ENCODE measurements at regions not wholly inside any gene's neighbourhood (a gene's known extent, or its start where the extent isn't known, plus 50 kb on each side); places are given as distances from the start of the nearest gene placed in this dataset.
A peak's percentile ranks its signal among the peaks of the same experiment; 100 is the strongest.

DNA sequence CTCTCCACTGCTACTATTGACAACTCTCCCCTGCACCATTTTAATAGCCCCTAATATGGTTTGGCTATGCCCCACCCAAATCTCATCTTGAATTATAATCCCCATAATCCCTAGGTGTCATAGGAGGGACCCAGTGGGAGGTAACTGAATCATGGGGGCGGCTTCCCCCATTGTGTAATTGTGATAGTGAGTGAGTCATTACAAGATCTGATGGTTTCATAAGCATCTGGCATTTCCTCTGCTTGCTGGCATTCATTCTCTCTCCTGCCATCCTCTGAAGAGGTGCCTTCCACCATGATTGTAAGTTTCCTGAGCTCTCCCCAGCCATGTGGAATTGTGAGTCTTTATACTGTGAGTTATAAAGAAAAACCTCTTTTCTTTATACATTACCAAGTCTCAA is 74.1 kb upstream of the TCF21 start:
- Histone ChIP-seq H3K27me3 (replicated peaks; ENCODE audit: insufficient read depth, low read depth, low read length, poor library complexity) (no peaks in the 10 kb centered on the region), H3K4me1 (ENCODE audit: insufficient read depth, low read length, poor library complexity, severe bottlenecking) (no peaks in the 10 kb centered on the region), H3K36me3 (ENCODE audit: insufficient read depth, low read length, poor library complexity, severe bottlenecking) (no peaks in the 10 kb centered on the region), H3K4me3 (ENCODE audit: low read depth, low read length, poor library complexity, severe bottlenecking) (no peak overlapping the region), H3K9me3 (ENCODE audit: low read depth, low read length, poor library complexity, severe bottlenecking) (no peaks in the 10 kb centered on the region), H3K27ac (ENCODE audit: low read depth, low read length, poor library complexity, severe bottlenecking) (peak overlapping the region; percentile 25)
- CTCF ChIA-PET, result no interaction called here
- no peak for TF ChIP-seq EZH2 (IDR thresholded peaks at IDR 0.05; ENCODE audit: borderline replicate concordance, low read depth, low read length, poor library complexity, severe bottlenecking)
- TF ChIP-seq, protein P1, sequence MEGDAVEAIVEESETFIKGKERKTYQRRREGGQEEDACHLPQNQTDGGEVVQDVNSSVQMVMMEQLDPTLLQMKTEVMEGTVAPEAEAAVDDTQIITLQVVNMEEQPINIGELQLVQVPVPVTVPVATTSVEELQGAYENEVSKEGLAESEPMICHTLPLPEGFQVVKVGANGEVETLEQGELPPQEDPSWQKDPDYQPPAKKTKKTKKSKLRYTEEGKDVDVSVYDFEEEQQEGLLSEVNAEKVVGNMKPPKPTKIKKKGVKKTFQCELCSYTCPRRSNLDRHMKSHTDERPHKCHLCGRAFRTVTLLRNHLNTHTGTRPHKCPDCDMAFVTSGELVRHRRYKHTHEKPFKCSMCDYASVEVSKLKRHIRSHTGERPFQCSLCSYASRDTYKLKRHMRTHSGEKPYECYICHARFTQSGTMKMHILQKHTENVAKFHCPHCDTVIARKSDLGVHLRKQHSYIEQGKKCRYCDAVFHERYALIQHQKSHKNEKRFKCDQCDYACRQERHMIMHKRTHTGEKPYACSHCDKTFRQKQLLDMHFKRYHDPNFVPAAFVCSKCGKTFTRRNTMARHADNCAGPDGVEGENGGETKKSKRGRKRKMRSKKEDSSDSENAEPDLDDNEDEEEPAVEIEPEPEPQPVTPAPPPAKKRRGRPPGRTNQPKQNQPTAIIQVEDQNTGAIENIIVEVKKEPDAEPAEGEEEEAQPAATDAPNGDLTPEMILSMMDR (conservative IDR thresholded peaks at IDR 0.05; ENCODE audit: low read depth, low read length), result no peak
- POLR2A ChIA-PET (ENCODE audit: low non-redundant PET), result no interaction called here
- no TSS peak for BruUV-seq (replicated peaks)
- intact Hi-C loops (cut with micrococcal nuclease; ENCODE audit: unreplicated experiment), result no loop called here
- peak; percentile 84 for DNase-seq (ENCODE audit: low spot score)

DNA sequence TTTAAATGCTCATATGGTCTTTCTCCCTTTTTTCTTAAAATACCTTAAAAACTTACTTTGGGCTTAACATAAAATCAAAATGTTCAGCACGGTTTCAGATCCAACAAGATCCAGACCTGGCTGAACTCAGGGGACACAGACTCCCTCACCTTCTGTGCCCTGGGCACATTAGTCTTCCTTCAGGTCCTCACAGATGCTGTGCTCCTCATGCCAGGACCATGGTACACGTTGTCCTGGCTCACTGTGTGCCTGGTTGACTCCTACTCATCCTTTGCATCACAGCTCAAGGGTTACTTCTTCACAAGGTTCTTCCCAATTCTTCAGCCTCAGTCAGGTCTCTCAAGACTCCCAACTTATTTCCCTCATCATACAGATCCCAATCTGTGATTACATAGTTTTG is 73.6 kb upstream of the TCF21 start:
- Histone ChIP-seq H3K4me1 (ENCODE audit: insufficient read depth, low read length, poor library complexity, severe bottlenecking) (no peaks in the 10 kb centered on the region), H3K36me3 (ENCODE audit: insufficient read depth, low read length, poor library complexity, severe bottlenecking) (no peaks in the 10 kb centered on the region), H3K27ac (ENCODE audit: low read depth, low read length, poor library complexity, severe bottlenecking) (no peak overlapping the region), H3K9me3 (ENCODE audit: low read depth, low read length, poor library complexity, severe bottlenecking) (no peaks in the 10 kb centered on the region), H3K27me3 (replicated peaks; ENCODE audit: insufficient read depth, low read depth, low read length, poor library complexity) (no peaks in the 10 kb centered on the region), H3K4me3 (ENCODE audit: low read depth, low read length, poor library complexity, severe bottlenecking) (no peak overlapping the region)
- intact Hi-C loops (cut with micrococcal nuclease; ENCODE audit: unreplicated experiment), result no loop called here
- ChIA-PET CTCF (no interaction called here), POLR2A (ENCODE audit: low non-redundant PET) (no interaction called here)
- TF ChIP-seq, protein P1 (conservative IDR thresholded peaks at IDR 0.05; ENCODE audit: low read depth, low read length), result no peak
- no peak for TF ChIP-seq EZH2 (IDR thresholded peaks at IDR 0.05; ENCODE audit: borderline replicate concordance, low read depth, low read length, poor library complexity, severe bottlenecking)
- peak; percentile 2 for DNase-seq (ENCODE audit: low spot score)
- BruUV-seq (replicated peaks), result TSS peak; percentile 96

DNA sequence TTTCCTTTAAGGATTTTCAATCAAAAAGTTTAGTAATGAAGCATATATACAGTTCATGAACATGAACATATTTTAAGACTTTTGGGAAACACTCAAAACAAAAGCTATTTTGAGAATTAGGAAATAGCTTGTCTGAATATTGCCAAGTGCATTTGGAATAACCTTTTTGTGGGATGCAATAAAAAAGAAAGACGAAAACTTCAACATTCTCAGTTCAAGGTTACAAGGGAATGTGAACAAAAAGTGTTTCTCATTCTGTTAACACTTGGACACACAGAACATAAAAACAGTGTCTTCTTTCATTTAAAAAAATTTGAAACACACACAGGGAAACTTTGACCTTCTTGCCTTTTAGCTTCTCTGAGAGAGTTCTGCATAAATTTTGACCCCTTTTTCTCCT is 72.7 kb upstream of the TCF21 start:
- Histone ChIP-seq H3K9me3 (ENCODE audit: low read depth, low read length, poor library complexity, severe bottlenecking) (no peaks in the 10 kb centered on the region), H3K36me3 (ENCODE audit: insufficient read depth, low read length, poor library complexity, severe bottlenecking) (no peaks in the 10 kb centered on the region), H3K27me3 (replicated peaks; ENCODE audit: insufficient read depth, low read depth, low read length, poor library complexity) (peaks cover 2% of the 10 kb centered on the region), H3K4me3 (ENCODE audit: low read depth, low read length, poor library complexity, severe bottlenecking) (no peak overlapping the region), H3K4me1 (ENCODE audit: insufficient read depth, low read length, poor library complexity, severe bottlenecking) (no peaks in the 10 kb centered on the region), H3K27ac (ENCODE audit: low read depth, low read length, poor library complexity, severe bottlenecking) (no peak overlapping the region)
- POLR2A ChIA-PET (ENCODE audit: low non-redundant PET), result no interaction called here
- intact Hi-C loops (cut with micrococcal nuclease; ENCODE audit: unreplicated experiment), result no loop called here
- CTCF ChIA-PET, result no interaction called here
- no TSS peak for BruUV-seq (replicated peaks)
- no peak for DNase-seq (ENCODE audit: low spot score)
- TF ChIP-seq, protein P1 (conservative IDR thresholded peaks at IDR 0.05; ENCODE audit: low read depth, low read length), result no peak
- no peak for TF ChIP-seq EZH2 (IDR thresholded peaks at IDR 0.05; ENCODE audit: borderline replicate concordance, low read depth, low read length, poor library complexity, severe bottlenecking)
